H9 (cell line): ENCODE measurements at regions not wholly inside any gene's neighbourhood (a gene's known extent, or its start where the extent isn't known, plus 50 kb on each side); places are given as distances from the start of the nearest gene placed in this dataset.
A peak's percentile ranks its signal among the peaks of the same experiment; 100 is the strongest.

Experiments
- DNase-seq: peaks from one replicate; pipeline ENCODE4 v3.0.0-alpha.2; 2017
- H2AFZ ChIP-seq: one replicate; pipeline ENCODE4 v1.6.1; 2013; ENCODE audit warnings: mild to moderate bottlenecking, low read length, control low read depth, moderate library complexity
- H2AK5ac ChIP-seq: 2 replicates; pipeline ENCODE4 v1.6.1; 2013; ENCODE audit warnings: low read length, control low read depth, mixed read lengths; ENCODE audit not compliant: insufficient read length
- H2BK120ac ChIP-seq: one replicate; pipeline ENCODE4 v1.6.1; 2013; ENCODE audit warnings: low read depth, mild to moderate bottlenecking, low read length, control low read depth, inconsistent platforms; ENCODE audit not compliant: poor library complexity, severe bottlenecking
- H2BK12ac ChIP-seq: 2 replicates; pipeline ENCODE4 v1.6.1; 2013; ENCODE audit warnings: low read length, control low read depth, mixed read lengths, low read depth; ENCODE audit not compliant: insufficient read length
- H2BK15ac ChIP-seq: 2 replicates; pipeline ENCODE4 v1.6.1; 2013; ENCODE audit warnings: low read depth, low read length, control low read depth
- H2BK20ac ChIP-seq: one replicate; pipeline ENCODE4 v1.6.1; 2013; ENCODE audit warnings: low read depth, mild to moderate bottlenecking, low read length, control low read depth, inconsistent platforms; ENCODE audit not compliant: poor library complexity, severe bottlenecking
- H2BK5ac ChIP-seq: 2 replicates; pipeline ENCODE4 v1.6.1; 2013; ENCODE audit warnings: low read length, control low read depth, mixed read lengths; ENCODE audit not compliant: insufficient read length
- H3K14ac ChIP-seq: 2 replicates; pipeline ENCODE4 v1.6.1; 2013; ENCODE audit warnings: low read length, control low read depth; ENCODE audit not compliant: insufficient read depth
- H3K18ac ChIP-seq: 2 replicates; pipeline ENCODE4 v1.6.1; 2013; ENCODE audit warnings: low read depth, mild to moderate bottlenecking, mixed read lengths, low read length, control low read depth; ENCODE audit not compliant: insufficient read length
- H3K23ac ChIP-seq: 2 replicates; pipeline ENCODE4 v1.6.1; 2013; ENCODE audit warnings: low read length, control low read depth, mixed read lengths, low read depth; ENCODE audit not compliant: insufficient read length
- H3K23me2 ChIP-seq: 2 replicates; pipeline ENCODE4 v1.6.1; 2013; ENCODE audit warnings: low read depth, mild to moderate bottlenecking, mixed read lengths, low read length, control low read depth; ENCODE audit not compliant: insufficient read length, poor library complexity, severe bottlenecking
- H3K27ac ChIP-seq: 2 replicates; pipeline ENCODE4 v1.5.1; 2013; ENCODE audit warnings: low read length, control low read depth, mixed read lengths, low read depth; ENCODE audit not compliant: insufficient read length
- H3K27me3 ChIP-seq: 2 replicates; pipeline ENCODE4 v1.6.1; 2013; ENCODE audit warnings: low read length, control low read depth, inconsistent platforms; ENCODE audit not compliant: insufficient read depth
- H3K4ac ChIP-seq: 2 replicates; pipeline ENCODE4 v1.6.1; 2013; ENCODE audit warnings: low read depth, mild to moderate bottlenecking, control low read depth, inconsistent platforms, low read length, moderate library complexity
- H3K4me1 ChIP-seq: 2 replicates; pipeline ENCODE4 v1.6.1; 2013; ENCODE audit warnings: low read length, control low read depth, inconsistent platforms; ENCODE audit not compliant: insufficient read depth
- H3K4me2 ChIP-seq: 2 replicates; pipeline ENCODE4 v1.6.1; 2013; ENCODE audit warnings: low read length, control low read depth, mixed read lengths; ENCODE audit not compliant: insufficient read length, insufficient read depth
- H3K56ac ChIP-seq: 2 replicates; pipeline ENCODE4 v1.6.1; 2013; ENCODE audit warnings: low read depth, mild to moderate bottlenecking, mixed read lengths, low read length, control low read depth; ENCODE audit not compliant: insufficient read length
- H3K79me1 ChIP-seq: 2 replicates; pipeline ENCODE4 v1.6.1; 2013; ENCODE audit warnings: low read depth, mild to moderate bottlenecking, moderate library complexity, low read length, control low read depth, inconsistent platforms; ENCODE audit not compliant: insufficient read depth, poor library complexity, severe bottlenecking
- H3K79me2 ChIP-seq: 2 replicates; pipeline ENCODE4 v1.6.1; 2013; ENCODE audit warnings: low read length, control low read depth, inconsistent platforms; ENCODE audit not compliant: insufficient read depth
- H3K9ac ChIP-seq: 2 replicates; pipeline ENCODE4 v1.6.1; 2013; ENCODE audit warnings: low read length, control low read depth, mixed read lengths; ENCODE audit not compliant: insufficient read length; ENCODE audit errors: extremely low read depth
- H3K9me3 ChIP-seq: one replicate; pipeline ENCODE4 v1.6.1; 2013; ENCODE audit warnings: low read depth, low read length, inconsistent platforms; ENCODE audit not compliant: control insufficient read depth
- H3T11ph ChIP-seq: one replicate; pipeline ENCODE4 v1.6.1; 2013; ENCODE audit warnings: mild to moderate bottlenecking, low read length, control low read depth, inconsistent platforms
- H4K20me1 ChIP-seq: one replicate; pipeline ENCODE4 v1.6.1; 2013; ENCODE audit not compliant: control insufficient read depth, insufficient read length, insufficient read depth
- H4K5ac ChIP-seq: 2 replicates; pipeline ENCODE4 v1.6.1; 2013; ENCODE audit warnings: low read depth, mild to moderate bottlenecking, mixed read lengths, low read length, control low read depth; ENCODE audit not compliant: insufficient read length
- H4K8ac ChIP-seq: replicated peaks from 2 replicates; pipeline ENCODE4 v1.6.1; 2013; ENCODE audit warnings: low read length, control low read depth, mixed read lengths, low read depth; ENCODE audit not compliant: insufficient read length
- H4K91ac ChIP-seq: 2 replicates; pipeline ENCODE4 v1.6.1; 2013; ENCODE audit warnings: low read depth, mild to moderate bottlenecking, moderate library complexity, mixed read lengths, low read length, control low read depth; ENCODE audit not compliant: insufficient read length
- H3K27ac Mint-ChIP-seq, 3 experiments: 2 replicates in 2 of 3; 3 replicates in 1 of 3; pipeline ENCODE4 v1.8.0; 2020 to 2021; ENCODE audit warnings: mixed read lengths in 3 of 3, mild to moderate bottlenecking in 1 of 3, moderate library complexity in 1 of 3
- H3K27me3 Mint-ChIP-seq: 2 replicates; pipeline ENCODE4 v1.8.0; 2021; ENCODE audit warnings: low read depth, mild to moderate bottlenecking, moderate library complexity, mixed read lengths
- H3K36me3 Mint-ChIP-seq, 3 experiments: 2 replicates in 2 of 3; 3 replicates in 1 of 3; pipeline ENCODE4 v1.8.0; 2020 to 2021; ENCODE audit warnings: low read depth in 3 of 3, mixed read lengths in 3 of 3; ENCODE audit not compliant: insufficient read depth in 1 of 3
- H3K4me1 Mint-ChIP-seq, 2 experiments: 2 replicates each; pipeline ENCODE4 v1.8.0; 2020; ENCODE audit warnings: mixed read lengths in 2 of 2
- H3K4me3 Mint-ChIP-seq, 2 experiments: 2 replicates in 1 of 2; 3 replicates in 1 of 2; pipeline ENCODE4 v1.8.0; 2020 to 2021; ENCODE audit warnings: mild to moderate bottlenecking in 2 of 2, mixed read lengths in 2 of 2, moderate library complexity in 1 of 2
- H3K9me3 Mint-ChIP-seq, 2 experiments: 2 replicates in 1 of 2; 3 replicates in 1 of 2; pipeline ENCODE4 v1.8.0; 2020; ENCODE audit warnings: mild to moderate bottlenecking in 2 of 2, mixed read lengths in 2 of 2, moderate library complexity in 1 of 2
- WGBS: extraction: QIAGEN DNeasy Blood & Tissue Kit; methylation state at CpG from one replicate; pipeline ENCODE4 v1.1.7; 2013; ENCODE audit warnings: missing lambda C conversion rate, low lambda C conversion rate, mixed read lengths; ENCODE audit not compliant: insufficient read length; ENCODE audit errors: extremely low coverage; 5-methylcytosine and 5-hydroxymethylcytosine counted together
- TF ChIP-seq, protein P1 (sequence below): fragments of 200-600 bp; sonication (generic); conservative IDR thresholded peaks from 3 replicates; pipeline ENCODE4 v1.8.0; 2021; ENCODE audit warnings: antibody characterized with exemption, mild to moderate bottlenecking

DNA sequence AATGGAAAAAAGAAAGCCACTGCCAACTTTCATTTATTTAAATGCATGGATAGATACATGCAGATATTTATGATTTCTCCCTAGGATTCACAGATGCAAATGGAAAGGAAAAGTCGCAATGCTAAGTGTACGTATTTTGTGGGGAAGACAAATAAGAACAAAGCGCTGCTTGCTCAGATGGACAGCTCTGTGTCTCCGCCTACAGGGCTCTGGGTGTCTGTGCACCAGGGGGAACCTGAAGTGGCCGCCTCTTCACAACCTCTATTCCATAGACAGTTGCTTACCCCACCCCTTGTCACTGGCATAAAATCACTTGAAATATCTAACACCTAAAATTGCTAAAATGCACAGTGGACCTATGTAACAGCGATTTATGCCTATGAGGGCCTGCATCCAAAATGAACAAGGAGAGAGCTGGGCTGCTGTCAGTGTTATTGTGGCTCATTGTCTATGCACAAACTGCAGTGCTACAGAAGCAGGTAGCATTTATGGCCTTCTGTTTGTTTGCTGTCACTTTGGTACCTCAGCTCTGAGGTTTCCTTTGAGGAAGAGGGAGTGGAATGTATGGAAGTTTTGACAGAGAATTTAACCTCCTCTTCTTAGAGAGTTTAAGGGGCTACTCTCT lies 58.6 kb upstream of the PAGE1 start:
- no peak overlapping the region for H4K91ac ChIP-seq
- H3K4me2 ChIP-seq = no peak overlapping the region
- H3K23me2 ChIP-seq = no peaks in the 10 kb centered on the region
- H3K4me1 ChIP-seq = no peaks in the 10 kb centered on the region
- H3K79me1 ChIP-seq = no peaks in the 10 kb centered on the region
- H2BK120ac ChIP-seq = no peak overlapping the region
- H2BK12ac ChIP-seq = no peak overlapping the region
- H3K4ac ChIP-seq = no peak overlapping the region
- H4K5ac ChIP-seq = no peak overlapping the region
- peak; percentile 50 for DNase-seq
- H3K79me2 ChIP-seq = no peaks in the 10 kb centered on the region
- peaks cover 36% of the 10 kb centered on the region for H3K9me3 ChIP-seq
- TF ChIP-seq, protein P1, sequence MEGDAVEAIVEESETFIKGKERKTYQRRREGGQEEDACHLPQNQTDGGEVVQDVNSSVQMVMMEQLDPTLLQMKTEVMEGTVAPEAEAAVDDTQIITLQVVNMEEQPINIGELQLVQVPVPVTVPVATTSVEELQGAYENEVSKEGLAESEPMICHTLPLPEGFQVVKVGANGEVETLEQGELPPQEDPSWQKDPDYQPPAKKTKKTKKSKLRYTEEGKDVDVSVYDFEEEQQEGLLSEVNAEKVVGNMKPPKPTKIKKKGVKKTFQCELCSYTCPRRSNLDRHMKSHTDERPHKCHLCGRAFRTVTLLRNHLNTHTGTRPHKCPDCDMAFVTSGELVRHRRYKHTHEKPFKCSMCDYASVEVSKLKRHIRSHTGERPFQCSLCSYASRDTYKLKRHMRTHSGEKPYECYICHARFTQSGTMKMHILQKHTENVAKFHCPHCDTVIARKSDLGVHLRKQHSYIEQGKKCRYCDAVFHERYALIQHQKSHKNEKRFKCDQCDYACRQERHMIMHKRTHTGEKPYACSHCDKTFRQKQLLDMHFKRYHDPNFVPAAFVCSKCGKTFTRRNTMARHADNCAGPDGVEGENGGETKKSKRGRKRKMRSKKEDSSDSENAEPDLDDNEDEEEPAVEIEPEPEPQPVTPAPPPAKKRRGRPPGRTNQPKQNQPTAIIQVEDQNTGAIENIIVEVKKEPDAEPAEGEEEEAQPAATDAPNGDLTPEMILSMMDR = peak; percentile 74
- H3K27me3 Mint-ChIP-seq = no peaks in the 10 kb centered on the region
- peaks cover 61 to 69% of the 10 kb centered on the region in 2 experiments for H3K9me3 Mint-ChIP-seq
- H4K20me1 ChIP-seq = no peaks in the 10 kb centered on the region
- H3K27ac ChIP-seq = no peak overlapping the region
- no peak overlapping the region for H2BK15ac ChIP-seq
- H3K27ac Mint-ChIP-seq = no peak overlapping the region
- H3K18ac ChIP-seq = no peak overlapping the region
- peaks cover 3 to 4% of the 10 kb centered on the region in 2 experiments; a peak in 1 of 4 replicates for H3K4me1 Mint-ChIP-seq
- H2AFZ ChIP-seq = no peak overlapping the region
- no peak overlapping the region for H2AK5ac ChIP-seq
- no peak overlapping the region for H3K4me3 Mint-ChIP-seq
- WGBS = no CpG with 5 or more reads among the region's 6 CpGs
- H3K23ac ChIP-seq = no peak overlapping the region
- H3K56ac ChIP-seq = no peak overlapping the region
- H2BK5ac ChIP-seq = no peak overlapping the region
- H3K27me3 ChIP-seq = no peaks in the 10 kb centered on the region
- H3T11ph ChIP-seq = no peak overlapping the region
- H3K36me3 Mint-ChIP-seq = no peaks in the 10 kb centered on the region
- no peak overlapping the region for H4K8ac ChIP-seq
- H2BK20ac ChIP-seq = no peak overlapping the region
- no peak overlapping the region for H3K14ac ChIP-seq
- no peak overlapping the region for H3K9ac ChIP-seq
